ENCODE measurements at regions not wholly inside any gene's neighbourhood (a gene's known extent, or its start where the extent isn't known, plus 50 kb on each side); places are given as distances from the start of the nearest gene placed in this dataset.
"Not testable (repeated sequence)": the region's sequence is repeated elsewhere in the genome, so short reads cannot be mapped to it uniquely, and the experiment has no call there.

GRCh38 chrY:20891440-20892160, 135.7 kb downstream of the RPS4Y2 start:
- no peak for DNase-seq (ENCODE audit: low spot score)

DNA sequence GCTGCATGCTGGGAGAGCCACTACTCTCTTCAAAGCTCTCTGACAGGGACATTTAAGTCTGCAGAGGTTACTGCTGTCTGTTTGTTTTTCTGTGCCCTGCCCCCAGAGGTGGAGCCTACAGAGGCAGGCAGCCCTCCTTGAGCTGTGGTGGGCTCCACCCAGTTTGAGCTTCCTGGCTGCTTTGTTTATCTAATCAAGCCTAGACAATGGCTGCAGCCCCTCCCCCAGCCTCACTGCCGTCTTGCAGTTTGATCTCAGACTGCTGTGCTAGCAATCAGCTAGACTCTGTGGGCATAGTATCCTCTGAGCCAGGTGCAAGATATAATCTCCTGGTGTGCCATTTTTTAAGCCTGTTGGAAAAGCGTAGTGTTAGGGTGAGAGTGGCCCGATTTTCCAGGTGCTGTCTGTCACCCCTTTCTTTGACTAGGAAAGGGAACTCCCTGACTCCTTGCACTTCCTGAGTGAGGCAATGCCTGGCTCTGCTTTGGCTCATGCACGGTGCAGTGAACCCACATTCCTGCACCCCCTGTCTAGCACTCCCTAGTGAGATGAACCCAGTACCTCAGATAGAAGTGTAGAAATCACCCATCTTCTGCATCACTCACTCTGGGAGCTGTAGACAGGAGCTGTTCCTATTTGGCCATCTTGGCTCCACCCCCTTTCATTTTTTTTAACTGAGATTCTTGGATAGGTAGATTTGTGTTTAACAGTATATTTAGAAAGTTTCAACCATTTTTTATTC, 169.6 kb downstream of the RPS4Y2 start:
- DNase-seq (ENCODE audit: low spot score): not testable (repeated sequence)

DNA sequence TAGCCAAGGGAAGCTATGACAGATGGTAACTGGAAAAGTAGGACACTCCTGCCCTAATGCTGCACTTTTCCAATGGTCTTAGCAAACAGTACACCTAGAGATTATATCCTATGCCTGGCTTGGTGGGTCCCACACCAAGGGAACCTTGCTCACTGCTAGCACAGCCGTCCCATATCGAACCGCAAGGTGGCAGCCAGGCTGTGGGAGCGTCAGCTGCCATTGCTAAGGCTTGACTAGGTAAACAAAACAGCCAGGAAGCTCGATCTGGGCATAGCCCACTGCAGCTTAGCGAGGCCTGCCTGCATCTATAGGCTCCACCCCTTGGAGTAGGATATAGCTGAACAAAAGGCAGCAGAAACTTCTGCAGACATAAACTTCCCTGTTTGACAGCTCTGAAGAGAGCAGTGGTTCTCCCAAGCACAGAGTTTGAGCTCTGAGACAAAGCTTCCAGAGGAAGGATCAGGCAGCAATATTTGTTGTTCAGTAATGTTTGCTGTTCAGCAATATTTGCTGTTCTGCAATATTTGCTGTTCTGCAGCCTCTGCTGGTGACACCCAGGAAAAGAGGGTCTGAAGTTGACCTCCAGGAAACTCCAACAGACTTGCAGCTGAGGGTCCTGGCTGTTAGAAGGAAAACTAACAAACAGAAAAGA, 173.9 kb downstream of the RPS4Y2 start:
- no peak for DNase-seq (ENCODE audit: low spot score)

DNA sequence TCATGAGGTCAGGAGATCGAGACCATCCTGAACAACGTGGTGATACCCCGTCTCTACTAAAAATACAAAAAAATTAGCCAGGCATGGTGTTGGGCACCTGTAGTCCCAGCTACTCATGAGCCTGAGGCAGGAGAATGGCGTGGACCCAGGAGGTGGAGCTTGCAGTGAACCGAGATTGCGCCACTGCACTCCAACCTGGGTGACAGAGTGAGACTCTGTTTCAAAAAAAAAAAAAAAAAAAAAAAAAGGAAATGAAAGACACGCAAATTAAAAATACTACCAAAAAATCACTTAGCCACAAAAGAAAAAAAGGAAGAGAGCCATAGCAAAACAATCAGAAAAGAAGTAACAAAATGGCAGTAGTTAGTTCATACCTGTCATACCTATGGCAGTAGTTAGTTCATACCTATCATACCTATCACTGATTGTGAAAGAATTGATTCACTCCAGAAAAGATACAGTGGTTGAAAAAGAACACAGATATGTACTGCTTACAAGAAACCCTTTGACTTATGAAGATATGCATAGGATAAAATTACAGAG, 180.9 kb downstream of the RPS4Y2 start:
- DNase-seq (ENCODE audit: low spot score): not testable (repeated sequence)

GRCh38 chrY:20961512-20961911, 205.6 kb downstream of the RPS4Y2 start:
- no peak for DNase-seq (ENCODE audit: low spot score)

- DNase-seq (ENCODE audit: low spot score): no peak
Measured at GRCh38 chrY:20967828-20968227, 211.9 kb downstream of the RPS4Y2 start.

GRCh38 chrY:20968237-20968636, 212.3 kb downstream of the RPS4Y2 start:
- no peak for DNase-seq (ENCODE audit: low spot score)

DNA sequence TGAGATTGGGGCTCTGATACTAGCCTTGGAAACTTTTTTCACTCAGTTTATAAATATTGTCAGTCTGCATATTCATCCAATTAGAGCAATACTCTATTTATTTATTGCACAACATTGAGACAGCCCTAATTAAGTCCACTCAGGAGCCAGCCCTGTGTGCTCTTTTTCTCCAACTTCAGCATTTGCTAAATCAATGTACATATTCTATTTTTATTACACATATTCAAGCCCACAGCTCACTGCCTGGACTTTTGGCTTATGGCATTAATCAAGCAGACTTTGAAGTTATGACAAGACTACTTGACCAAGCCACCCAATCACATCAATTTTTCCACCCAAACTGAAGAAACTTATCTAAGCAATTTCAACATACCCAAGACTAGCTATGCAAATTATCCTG, 215.5 kb downstream of the RPS4Y2 start:
- no peak for DNase-seq (ENCODE audit: low spot score)

GRCh38 chrY:20986037-20986436, 230.1 kb downstream of the RPS4Y2 start:
- DNase-seq (ENCODE audit: low spot score): no peak

DNA sequence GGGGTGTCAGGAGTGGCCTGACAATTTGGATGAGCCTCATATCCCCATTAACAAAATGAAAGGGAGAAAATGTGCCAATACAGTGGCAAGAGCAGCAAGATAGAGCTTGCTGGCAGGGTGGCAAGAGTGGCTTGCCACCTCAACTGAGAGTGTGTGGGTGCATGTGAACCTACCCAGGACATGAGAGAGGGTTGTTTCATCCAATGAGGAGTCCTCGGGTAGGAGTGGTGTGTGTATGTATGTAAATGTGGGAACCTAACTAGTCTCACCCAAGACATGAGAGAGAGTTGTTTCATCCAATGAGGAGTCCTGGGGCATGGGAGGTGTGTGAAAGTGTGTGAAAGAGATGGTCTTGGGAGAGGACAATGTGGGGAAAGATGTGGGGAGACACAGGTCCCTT, 234.2 kb downstream of the RPS4Y2 start:
- no peak for DNase-seq (ENCODE audit: low spot score)

DNA sequence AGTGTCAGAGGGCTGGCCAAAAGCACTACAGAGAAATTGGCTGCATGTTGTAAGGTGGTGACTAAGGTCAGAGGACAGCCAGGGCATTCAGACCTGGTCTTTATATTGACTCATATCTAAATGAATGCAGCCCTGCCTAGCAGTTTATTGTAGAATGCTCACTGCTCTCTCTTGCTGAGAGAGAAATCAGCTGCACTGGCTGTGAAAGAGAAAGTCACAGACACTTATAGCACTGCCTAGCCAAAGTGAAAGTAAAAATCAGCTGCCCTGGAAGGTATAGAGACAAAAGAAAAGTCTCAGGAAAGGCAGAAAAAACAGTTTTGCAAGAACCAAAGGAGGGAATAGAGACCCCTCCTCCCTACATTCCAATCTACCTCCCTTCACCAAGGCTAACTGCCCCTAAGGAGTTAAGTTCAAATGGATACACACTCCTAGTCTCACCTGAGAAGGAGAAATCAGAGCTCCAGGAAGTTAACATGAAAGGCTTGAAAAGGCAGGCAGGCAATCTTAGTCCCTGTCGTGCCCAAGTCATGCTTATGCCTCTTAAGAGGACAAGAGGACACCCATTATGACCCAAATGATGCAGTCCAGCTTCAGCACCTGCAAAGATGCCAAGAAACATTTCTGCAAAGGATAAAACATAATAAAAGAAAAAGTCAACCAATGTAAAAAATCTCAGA, 235.1 kb downstream of the RPS4Y2 start:
- no peak for DNase-seq (ENCODE audit: low spot score)

GRCh38 chrY:20997355-20997754, 241.4 kb downstream of the RPS4Y2 start:
- DNase-seq (ENCODE audit: low spot score): no peak

DNA sequence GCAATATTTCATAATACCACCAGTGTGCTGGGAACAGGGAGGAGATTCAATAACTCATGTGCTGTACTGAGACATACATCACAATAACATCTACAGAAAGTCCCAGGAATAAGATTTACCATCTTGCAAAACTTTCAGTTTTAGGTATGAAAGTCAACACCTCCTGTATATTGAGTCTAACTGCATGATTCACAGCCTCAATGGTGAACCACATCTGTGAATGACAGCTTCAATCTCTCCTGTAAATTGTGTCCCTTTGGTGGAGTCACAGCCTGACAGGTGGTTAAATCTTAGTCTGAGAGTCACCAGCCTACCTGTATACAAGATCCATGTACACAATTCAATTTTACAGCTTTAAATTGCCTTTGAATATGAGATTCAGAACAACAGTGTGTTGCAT, 242.1 kb downstream of the RPS4Y2 start:
- DNase-seq (ENCODE audit: low spot score): no peak

DNA sequence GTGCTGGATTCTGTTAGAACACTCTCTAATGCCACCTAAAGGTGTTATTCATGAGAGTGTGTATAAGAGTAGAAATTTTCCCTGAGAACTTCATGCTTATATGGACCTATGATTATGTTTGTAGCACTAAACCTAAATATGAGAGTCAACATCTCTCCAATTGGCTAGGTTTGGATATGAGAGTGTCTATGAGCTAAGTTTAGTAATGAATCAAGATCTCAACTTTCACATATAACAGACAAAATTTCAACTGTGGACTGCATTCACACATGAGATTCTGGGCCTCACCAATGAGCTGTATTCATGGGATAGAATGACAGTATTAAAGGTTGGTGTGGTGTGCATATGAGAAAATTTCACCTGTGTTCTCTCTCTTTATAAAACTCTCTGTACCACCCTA, 242.6 kb downstream of the RPS4Y2 start:
- no peak for DNase-seq (ENCODE audit: low spot score)

DNA sequence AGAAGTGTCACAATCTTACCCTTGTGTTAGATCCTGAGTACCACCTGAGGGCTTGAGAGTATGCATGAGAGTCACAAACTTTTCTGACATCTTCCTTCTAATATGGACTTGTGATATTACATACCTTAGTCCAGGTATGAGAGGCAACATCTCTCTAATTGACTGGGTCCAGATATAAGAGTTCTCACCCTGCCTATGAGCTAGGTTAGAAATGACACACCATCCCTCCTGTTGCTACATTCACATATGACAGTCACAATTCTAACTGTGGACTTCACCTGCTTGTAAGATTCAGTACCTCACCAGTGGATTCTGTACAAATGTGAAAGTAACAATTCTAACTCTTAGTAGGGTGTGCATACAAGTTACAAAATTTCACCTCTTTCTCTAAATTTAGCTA, 245.2 kb downstream of the RPS4Y2 start:
- no peak for DNase-seq (ENCODE audit: low spot score)

DNA sequence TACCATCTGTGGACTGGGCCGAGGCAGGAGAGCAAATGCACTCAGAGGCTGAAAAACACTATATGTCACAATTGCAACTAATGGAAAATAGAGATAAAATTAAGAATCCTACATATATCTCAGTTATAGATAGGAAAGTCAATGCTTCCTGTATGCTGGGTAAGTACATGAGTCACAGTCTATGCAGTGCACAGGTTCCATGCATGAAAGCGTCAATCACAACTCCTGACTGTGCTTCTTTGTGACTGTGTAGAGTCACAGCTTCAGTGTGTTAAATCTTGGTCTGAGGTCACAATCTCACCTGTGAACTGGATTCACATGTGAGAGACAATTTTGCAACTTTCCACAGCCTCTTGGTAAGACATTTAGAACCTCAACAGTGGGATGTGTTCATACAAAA, 247.2 kb downstream of the RPS4Y2 start:
- no peak for DNase-seq (ENCODE audit: low spot score)

- DNase-seq (ENCODE audit: low spot score): no peak
Measured at GRCh38 chrY:21005531-21005930, 249.6 kb downstream of the RPS4Y2 start.

DNA sequence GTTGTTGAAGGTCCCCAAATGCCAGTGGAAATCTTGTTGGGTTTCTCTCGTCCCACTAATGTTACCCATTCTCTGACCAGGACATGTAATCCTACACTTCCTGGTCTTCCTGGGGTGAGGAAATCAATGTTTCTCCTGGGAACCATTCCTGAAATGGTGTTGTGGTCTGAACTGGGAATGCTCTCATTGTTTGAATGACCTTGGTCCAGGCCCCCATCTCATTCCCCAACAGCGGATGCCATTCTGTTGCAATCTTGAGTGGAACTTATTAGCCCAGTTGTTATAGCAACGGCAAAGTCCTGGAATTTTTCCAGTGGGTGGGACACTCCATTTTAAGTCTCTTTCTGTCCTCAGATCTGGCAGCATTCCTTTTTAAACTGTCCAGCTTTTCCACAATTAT, 265.9 kb downstream of the RPS4Y2 start:
- no peak for DNase-seq (ENCODE audit: low spot score)

DNA sequence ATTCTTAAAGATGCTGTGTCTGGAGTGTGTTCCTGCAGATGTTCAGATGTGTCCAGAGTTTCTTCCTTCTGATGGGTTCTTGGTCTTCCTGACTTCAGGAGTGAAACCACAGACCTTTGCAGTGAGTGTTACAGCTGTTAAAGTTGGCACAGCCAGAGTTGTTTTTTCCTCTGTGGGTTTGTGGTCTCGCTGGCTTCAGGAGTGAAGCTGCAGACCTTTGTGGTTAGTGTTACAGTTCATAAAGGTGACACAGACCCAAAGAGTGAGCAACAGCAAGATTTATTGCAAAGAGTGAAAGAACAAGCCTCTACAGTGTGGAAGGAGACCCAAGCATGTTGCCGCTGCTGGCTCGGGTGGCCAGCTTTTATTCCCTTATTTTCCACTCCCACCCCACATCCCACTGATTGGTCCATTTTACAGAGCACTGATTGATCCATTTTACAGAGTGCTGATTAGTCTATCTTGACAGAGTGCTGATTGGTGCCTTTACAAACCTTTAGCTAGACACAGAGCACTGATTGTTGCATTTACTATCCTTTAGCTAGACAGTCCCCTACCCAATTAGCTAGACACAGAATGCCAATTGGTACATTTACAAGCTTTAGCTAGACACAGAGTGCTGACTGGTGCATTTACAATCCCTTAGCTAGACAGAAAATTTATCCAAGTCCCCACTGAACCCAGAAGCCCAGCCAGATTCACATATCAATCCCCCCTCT, 266.6 kb downstream of the RPS4Y2 start:
- DNase-seq (ENCODE audit: low spot score): no peak

DNA sequence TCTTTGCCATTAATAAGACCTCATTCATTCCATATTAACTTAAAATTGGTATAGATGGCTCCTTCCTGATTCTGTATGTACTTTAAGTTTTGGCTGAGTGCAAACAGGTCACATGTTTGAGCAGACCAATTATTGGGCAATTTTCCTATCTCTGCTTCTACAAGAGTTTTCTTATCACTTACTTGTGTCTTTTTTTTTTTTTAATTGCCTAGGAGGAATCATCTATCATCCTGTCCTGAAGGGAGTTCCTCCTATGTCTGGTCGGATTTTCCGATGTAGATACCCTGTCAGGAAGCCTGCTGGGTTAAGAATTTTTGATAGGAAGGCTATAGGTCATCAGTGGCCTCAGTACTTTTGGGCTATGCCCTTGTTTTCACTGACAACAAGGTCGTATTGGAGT, 268.0 kb downstream of the RPS4Y2 start:
- no peak for DNase-seq (ENCODE audit: low spot score)

- DNase-seq (ENCODE audit: low spot score): no peak
Measured at GRCh38 chrY:21028506-21028905, 272.6 kb downstream of the RPS4Y2 start.

- DNase-seq (ENCODE audit: low spot score): no peak
Measured at GRCh38 chrY:21033363-21033762, 277.5 kb downstream of the RPS4Y2 start.

Data from hematopoietic multipotent progenitor cell treated with erythropoietin and hydrocortisone succinate and interleukin-3 and kit ligand, for 17 days (in vitro differentiated cells).